G401.6 (cell line): ENCODE measurements at regions not wholly inside any gene's neighbourhood (a gene's known extent, or its start where the extent isn't known, plus 50 kb on each side); places are given as distances from the start of the nearest gene placed in this dataset.
"Not testable (repeated sequence)": the region's sequence is repeated elsewhere in the genome, so short reads cannot be mapped to it uniquely, and the experiment has no call there.

ENCODE experiments used
- FAIRE-seq: peaks from 2 replicates; lab custom pipeline; 2012; peaks lifted over from hg19 to GRCh38; lab: Jason Lieb, UNC

GRCh38 chr9:87421734-87422133 lies 75.9 kb upstream of the DAPK1 start:
- no peak for FAIRE-seq

- no peak for FAIRE-seq
These were observed 74.7 kb upstream of the DAPK1 start for GRCh38 chr9:87422999-87423398.

GRCh38 chr9:87423885-87424284 lies 73.8 kb upstream of the DAPK1 start:
- not testable (repeated sequence) for FAIRE-seq

- no peak for FAIRE-seq
These were observed 72.5 kb upstream of the DAPK1 start for GRCh38 chr9:87425202-87425601.

- no peak for FAIRE-seq
These were observed 69.7 kb upstream of the DAPK1 start for GRCh38 chr9:87427851-87428506.

- no peak for FAIRE-seq
These were observed 69.0 kb upstream of the DAPK1 start for GRCh38 chr9:87428659-87429058.

GRCh38 chr9:87431837-87432236 lies 65.8 kb upstream of the DAPK1 start:
- FAIRE-seq, result no peak

GRCh38 chr9:87433853-87434252 lies 63.8 kb upstream of the DAPK1 start:
- FAIRE-seq, result no peak

GRCh38 chr9:87434366-87434765 lies 63.3 kb upstream of the DAPK1 start:
- no peak for FAIRE-seq

GRCh38 chr9:87435189-87435880 lies 62.3 kb upstream of the DAPK1 start:
- no peak for FAIRE-seq

- FAIRE-seq, result no peak
These were observed 61.0 kb upstream of the DAPK1 start for GRCh38 chr9:87436716-87437115.

GRCh38 chr9:87437966-87438365 lies 59.7 kb upstream of the DAPK1 start:
- FAIRE-seq, result no peak

GRCh38 chr9:87441251-87441650 lies 56.4 kb upstream of the DAPK1 start:
- no peak for FAIRE-seq

GRCh38 chr9:87442451-87442850 lies 55.2 kb upstream of the DAPK1 start:
- FAIRE-seq, result no peak

- FAIRE-seq, result no peak
These were observed 54.7 kb upstream of the DAPK1 start for GRCh38 chr9:87443006-87443405.

- FAIRE-seq, result no peak
These were observed 54.2 kb upstream of the DAPK1 start for GRCh38 chr9:87443461-87443860.

- no peak for FAIRE-seq
These were observed 52.0 kb upstream of the DAPK1 start for GRCh38 chr9:87445646-87446045.

- FAIRE-seq, result no peak
These were observed 51.1 kb upstream of the DAPK1 start for GRCh38 chr9:87446527-87446926.

- no peak for FAIRE-seq
These were observed 49.9 kb upstream of the DAPK1 start for GRCh38 chr9:87447547-87448432.
